SK-N-SH treated with all-trans-retinoic acid at 6 μM for 48 hours (cell line): ENCODE measurements at regions not wholly inside any gene's neighbourhood (a gene's known extent, or its start where the extent isn't known, plus 50 kb on each side); places are given as distances from the start of the nearest gene placed in this dataset.

Experiments used
- BACH2 ChIP-seq: fragments of 250-450 bp; sonication (Bioruptor Pico); IDR thresholded peaks from 2 replicates; pipeline ENCODE4 v1.9.0; 2021; ENCODE audit warnings: mild to moderate bottlenecking, borderline replicate concordance
- CREB5 ChIP-seq: fragments of 250-450 bp; sonication (Bioruptor Pico); IDR thresholded peaks from 2 replicates; pipeline ENCODE4 v1.5.1; 2020; ENCODE audit warnings: low read depth, mild to moderate bottlenecking, moderate library complexity
- GLIS3 ChIP-seq: fragments of 250-450 bp; sonication (Bioruptor Pico); IDR thresholded peaks from 2 replicates; pipeline ENCODE4 v1.5.0; 2020; ENCODE audit warnings: mild to moderate bottlenecking, moderate library complexity
- PPARA ChIP-seq: fragments of 250-450 bp; sonication (Bioruptor Pico); IDR thresholded peaks from 2 replicates; pipeline ENCODE4 v1.5.0; 2020; ENCODE audit warnings: mild to moderate bottlenecking, borderline replicate concordance
- RARB ChIP-seq: fragments of 250-450 bp; sonication (Bioruptor Pico); IDR thresholded peaks from 2 replicates; pipeline ENCODE4 v1.8.0; 2021; ENCODE audit warnings: mild to moderate bottlenecking, moderate library complexity
- TCF4 ChIP-seq: fragments of 250-450 bp; sonication (Bioruptor Pico); IDR thresholded peaks from 2 replicates; pipeline ENCODE4 v1.8.0; 2021; ENCODE audit warnings: mild to moderate bottlenecking, moderate library complexity, borderline replicate concordance
- ZFP3 ChIP-seq: fragments of 250-450 bp; sonication (Bioruptor Pico); IDR thresholded peaks from 2 replicates; pipeline ENCODE4 v1.5.0; 2020; ENCODE audit warnings: mild to moderate bottlenecking, moderate library complexity
- ZFP30 ChIP-seq: fragments of 450-650 bp; formaldehyde crosslinking; IDR thresholded peaks from 2 replicates; pipeline ENCODE4 v1.5.0; 2022; ENCODE audit warnings: mild to moderate bottlenecking, moderate library complexity
- TF ChIP-seq, protein P1 (sequence below): fragments of 250-450 bp; sonication (Bioruptor Pico); IDR thresholded peaks from 2 replicates; pipeline ENCODE4 v1.8.0; 2020; ENCODE audit warnings: mild to moderate bottlenecking, moderate library complexity, borderline replicate concordance

- no peak for TF ChIP-seq CREB5 (CRISPR knock-in tag)
- TF ChIP-seq, protein P1, sequence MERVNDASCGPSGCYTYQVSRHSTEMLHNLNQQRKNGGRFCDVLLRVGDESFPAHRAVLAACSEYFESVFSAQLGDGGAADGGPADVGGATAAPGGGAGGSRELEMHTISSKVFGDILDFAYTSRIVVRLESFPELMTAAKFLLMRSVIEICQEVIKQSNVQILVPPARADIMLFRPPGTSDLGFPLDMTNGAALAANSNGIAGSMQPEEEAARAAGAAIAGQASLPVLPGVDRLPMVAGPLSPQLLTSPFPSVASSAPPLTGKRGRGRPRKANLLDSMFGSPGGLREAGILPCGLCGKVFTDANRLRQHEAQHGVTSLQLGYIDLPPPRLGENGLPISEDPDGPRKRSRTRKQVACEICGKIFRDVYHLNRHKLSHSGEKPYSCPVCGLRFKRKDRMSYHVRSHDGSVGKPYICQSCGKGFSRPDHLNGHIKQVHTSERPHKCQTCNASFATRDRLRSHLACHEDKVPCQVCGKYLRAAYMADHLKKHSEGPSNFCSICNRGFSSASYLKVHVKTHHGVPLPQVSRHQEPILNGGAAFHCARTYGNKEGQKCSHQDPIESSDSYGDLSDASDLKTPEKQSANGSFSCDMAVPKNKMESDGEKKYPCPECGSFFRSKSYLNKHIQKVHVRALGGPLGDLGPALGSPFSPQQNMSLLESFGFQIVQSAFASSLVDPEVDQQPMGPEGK (CRISPR knock-in tag): no peak
- TF ChIP-seq ZFP3 (CRISPR knock-in tag): no peak
- no peak for TF ChIP-seq GLIS3
- no peak for TF ChIP-seq RARB
- TF ChIP-seq BACH2 (CRISPR knock-in tag): no peak
- no peak for TF ChIP-seq ZFP30 (CRISPR knock-in tag)
- TF ChIP-seq TCF4: no peak
- no peak for TF ChIP-seq PPARA (CRISPR knock-in tag)
Observed at GRCh38 chr1:14498839-14499238, 99.6 kb upstream of the KAZN start.
